HG03432 (cell line): ENCODE measurements at regions not wholly inside any gene's neighbourhood (a gene's known extent, or its start where the extent isn't known, plus 50 kb on each side); places are given as distances from the start of the nearest gene placed in this dataset.

Source experiments
- ATAC-seq: cut with Tn5 transposase; IDR thresholded peaks from one replicate; pipeline ENCODE4 v1.9.1; 2021; ENCODE audit warnings: mild to moderate bottlenecking, moderate library complexity; ENCODE audit not compliant: unreplicated experiment

GRCh38 chr10:130425169-130425568, 289.0 kb downstream of the GLRX3 start:
- ATAC-seq = no peak

GRCh38 chr10:130425881-130426435, 289.8 kb downstream of the GLRX3 start:
- ATAC-seq = no peak

GRCh38 chr10:130427216-130427722, 291.1 kb downstream of the GLRX3 start:
- no peak for ATAC-seq

GRCh38 chr10:130428936-130429335, 292.7 kb downstream of the GLRX3 start:
- ATAC-seq = no peak

- ATAC-seq = no peak
Observed at GRCh38 chr10:130429809-130430208, 293.6 kb downstream of the GLRX3 start.

- ATAC-seq = no peak
Observed at GRCh38 chr10:130430291-130430690, 294.1 kb downstream of the GLRX3 start.

GRCh38 chr10:130430852-130431704, 294.9 kb downstream of the GLRX3 start:
- no peak for ATAC-seq

- no peak for ATAC-seq
Observed at GRCh38 chr10:130432271-130432670, 296.1 kb downstream of the GLRX3 start.

- no peak for ATAC-seq
Observed at GRCh38 chr10:130432850-130433249, 296.7 kb downstream of the GLRX3 start.

GRCh38 chr10:130434446-130435385, 298.5 kb downstream of the GLRX3 start:
- ATAC-seq = no peak

- no peak for ATAC-seq
Observed at GRCh38 chr10:130435961-130436360, 299.8 kb downstream of the GLRX3 start.

GRCh38 chr10:130438861-130439260, 302.7 kb downstream of the GLRX3 start:
- ATAC-seq = no peak

- no peak for ATAC-seq
Observed at GRCh38 chr10:130439766-130440165, 303.6 kb downstream of the GLRX3 start.

- ATAC-seq = no peak
Observed at GRCh38 chr10:130440494-130440893, 304.3 kb downstream of the GLRX3 start.

- ATAC-seq = no peak
Observed at GRCh38 chr10:130440971-130441370, 304.8 kb downstream of the GLRX3 start.

GRCh38 chr10:130443066-130443465, 306.9 kb downstream of the GLRX3 start:
- ATAC-seq = no peak

- ATAC-seq = no peak
Observed at GRCh38 chr10:130453036-130453720, 317.0 kb downstream of the GLRX3 start.

GRCh38 chr10:130453721-130454542, 317.7 kb downstream of the GLRX3 start:
- no peak for ATAC-seq

GRCh38 chr10:130454543-130455000, 318.4 kb downstream of the GLRX3 start:
- no peak for ATAC-seq
